GM10266 (cell line): ENCODE measurements at regions not wholly inside any gene's neighbourhood (a gene's known extent, or its start where the extent isn't known, plus 50 kb on each side); places are given as distances from the start of the nearest gene placed in this dataset.

Experiments
- DNase-seq: peaks from one replicate; pipeline ENCODE4 v3.0.0; 2012; ENCODE audit errors: extremely low spot score
- CTCF ChIP-seq: IDR thresholded peaks from 2 replicates; pipeline ENCODE4 v1.5.1; 2012; ENCODE audit warnings: mild to moderate bottlenecking, low read depth; ENCODE audit not compliant: control insufficient read depth, insufficient read depth; ENCODE audit errors: missing control alignments

GRCh38 chr12:42961395-42961794 lies 371.8 kb upstream of the PRICKLE1 start:
- DNase-seq: no peak
- no peak for TF ChIP-seq CTCF

- no peak for TF ChIP-seq CTCF
- DNase-seq: no peak
These were observed 370.6 kb upstream of the PRICKLE1 start for GRCh38 chr12:42960087-42960527.

GRCh38 chr12:42958291-42958674 lies 368.7 kb upstream of the PRICKLE1 start:
- TF ChIP-seq CTCF: no peak
- no peak for DNase-seq

- no peak for TF ChIP-seq CTCF
- no peak for DNase-seq
These were observed 368.2 kb upstream of the PRICKLE1 start for GRCh38 chr12:42957561-42958290.

GRCh38 chr12:42957136-42957535 lies 367.6 kb upstream of the PRICKLE1 start:
- DNase-seq: no peak
- TF ChIP-seq CTCF: no peak

- TF ChIP-seq CTCF: no peak
- no peak for DNase-seq
These were observed 363.5 kb upstream of the PRICKLE1 start for GRCh38 chr12:42953021-42953420.

- TF ChIP-seq CTCF: no peak
- no peak for DNase-seq
These were observed 357.4 kb upstream of the PRICKLE1 start for GRCh38 chr12:42946871-42947381.
